ENCODE measurements at regions not wholly inside any gene's neighbourhood (a gene's known extent, or its start where the extent isn't known, plus 50 kb on each side); places are given as distances from the start of the nearest gene placed in this dataset.

DNA sequence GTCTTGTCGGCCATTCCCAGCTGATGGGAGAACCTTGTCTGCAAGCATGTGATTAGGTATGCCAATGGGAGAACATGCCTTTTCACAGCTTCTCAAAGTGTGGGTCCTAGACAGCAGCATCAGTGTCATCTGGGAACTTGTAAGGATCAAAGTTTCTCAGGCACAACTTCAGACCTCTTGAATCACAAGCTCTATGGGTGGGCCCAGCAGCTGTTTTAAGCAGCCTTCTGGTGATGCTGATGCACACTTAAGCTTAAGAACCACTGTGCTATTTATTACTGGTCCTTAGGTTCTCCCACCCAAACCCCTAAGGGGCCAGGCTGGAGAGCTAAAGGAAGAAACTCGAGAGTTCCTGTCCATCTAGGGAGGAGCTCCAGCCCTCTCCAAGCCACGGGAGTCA, 453.9 kb upstream of the PROK2 start:
- no peak for TF ChIP-seq POLR2A (IDR thresholded peaks at IDR 0.05; ENCODE audit: low read depth, low read length)
- no peak for TF ChIP-seq POLR2AphosphoS5 (IDR thresholded peaks at IDR 0.05; ENCODE audit: low read depth, low read length)
- no peak for TF ChIP-seq TAF1 (IDR thresholded peaks at IDR 0.05; ENCODE audit: low read depth, low read length)
- TF ChIP-seq SPI1 (IDR thresholded peaks at IDR 0.05; ENCODE audit: low read depth, low read length) = no peak
- TF ChIP-seq POU2F2 (IDR thresholded peaks at IDR 0.05; ENCODE audit: low read depth, low read length) = no peak
- no peak for TF ChIP-seq PAX5 (IDR thresholded peaks at IDR 0.05; ENCODE audit: insufficient read depth, low read length, severe bottlenecking)

Data from GM12891 (cell line).